Left colon (tissue), 2 donors: ENCODE measurements at regions not wholly inside any gene's neighbourhood (a gene's known extent, or its start where the extent isn't known, plus 50 kb on each side); places are given as distances from the start of the nearest gene placed in this dataset.

Experiments
- ATAC-seq: fragments of 200-7000 bp; cut with Tn5 transposase; one replicate; pipeline ENCODE4 v1.9.1; 2020; ENCODE audit warnings: mild to moderate bottlenecking, moderate library complexity
- DNase-seq, 2 donors: peaks; one replicate each; pipeline ENCODE4 v3.0.0-alpha.2; 2020
- intact Hi-C, 2 donors: fragments of 100-400 bp; cut with DNase I in 1 of 2; cut with micrococcal nuclease in 1 of 2; formaldehyde crosslinking; loops; one replicate each; pipeline versions ENCODE4 v1.11.2 to v1.14.0; 2022; cut with DNase I, micrococcal nuclease
- donor health status: DM: no; HTN: no; CAD: no.
- donor health status: DM: yes; HTN: yes; CAD: no.

DNA sequence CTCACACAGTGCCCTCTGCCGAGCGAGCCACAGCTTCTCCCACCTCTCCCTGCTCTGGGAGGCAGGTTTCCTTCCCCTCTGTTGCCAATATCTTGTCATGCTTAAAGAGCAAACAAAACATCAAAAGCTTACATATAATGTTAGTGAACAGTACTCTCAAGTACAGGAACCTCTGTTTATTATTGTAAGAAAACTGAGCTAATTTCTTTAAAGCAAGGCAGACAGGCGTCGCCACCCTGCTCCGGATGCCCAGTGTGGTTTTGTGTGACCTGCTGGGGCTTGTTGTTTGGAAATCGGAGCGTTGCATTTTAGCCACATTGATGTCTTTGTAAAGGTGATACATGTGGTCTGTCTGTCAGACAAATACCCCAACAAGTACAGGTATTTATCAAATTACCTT, 401.4 kb upstream of the IRX1 start:
- DNase-seq, result no peak
- ATAC-seq, result no peak
- intact Hi-C loops, result no loop called here

- intact Hi-C loops, result no loop called here
- no peak for ATAC-seq
Observed at GRCh38 chr5:3191585-3191984, 404.0 kb upstream of the IRX1 start.

GRCh38 chr5:3190930-3191329, 404.7 kb upstream of the IRX1 start:
- DNase-seq, result no peak
- intact Hi-C loops, result no loop called here
- ATAC-seq, result no peak

More at GRCh38 chr5:3191585-3191984, 404.0 kb upstream of the IRX1 start:
- DNase-seq, result no peak

DNA sequence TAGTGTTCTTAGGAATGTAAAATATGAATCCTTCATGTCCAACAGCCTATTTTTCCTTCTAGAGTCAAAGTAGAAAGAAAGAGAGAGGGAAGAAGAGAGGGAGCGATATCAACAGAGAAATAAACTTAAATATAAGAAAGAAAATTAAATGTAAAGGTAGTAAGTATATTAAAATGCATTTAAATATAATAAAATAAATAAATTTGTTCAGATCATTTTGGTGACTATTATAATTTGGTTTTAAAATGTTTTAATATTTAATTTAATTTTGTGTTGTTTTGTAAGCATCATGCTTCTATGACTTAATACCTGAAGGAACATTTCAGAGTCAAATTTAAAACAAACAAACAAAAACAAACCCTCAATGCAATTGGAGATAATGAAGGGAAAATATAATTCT, 405.2 kb upstream of the IRX1 start:
- intact Hi-C loops, result no loop called here
- no peak for ATAC-seq
- no peak for DNase-seq

GRCh38 chr5:3187771-3188425, 407.7 kb upstream of the IRX1 start:
- no peak for ATAC-seq
- intact Hi-C loops, result no loop called here
- DNase-seq, result no peak

DNA sequence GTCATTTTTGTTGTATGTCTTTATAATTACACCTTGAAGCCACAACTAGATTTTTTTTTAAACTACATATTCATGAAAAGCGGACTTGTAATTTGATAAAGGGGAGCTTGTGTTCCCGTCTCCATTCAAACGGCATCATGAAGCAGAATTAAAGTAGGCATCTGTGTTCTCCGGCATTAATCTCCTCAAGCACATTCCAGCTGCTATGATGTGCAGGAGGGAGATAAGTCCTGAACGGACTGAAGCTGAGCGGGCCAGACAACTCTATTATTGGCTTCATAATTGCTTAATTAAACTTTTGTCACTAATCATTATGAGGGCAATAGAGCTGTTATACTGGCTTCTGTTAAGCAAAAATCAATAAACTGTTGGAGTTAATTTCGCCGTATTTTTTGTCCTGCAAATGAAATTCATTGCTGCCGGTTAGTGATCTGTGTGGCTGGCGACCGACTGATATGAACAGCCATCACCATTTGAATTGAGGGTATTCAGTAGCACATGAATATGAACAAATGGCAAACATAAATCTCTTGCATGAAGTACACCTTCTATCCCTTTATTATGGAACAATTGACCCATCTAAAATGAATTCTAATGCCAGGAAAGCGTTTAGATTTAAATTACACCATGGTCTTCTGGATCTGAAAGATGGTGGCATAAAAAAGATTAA, 408.8 kb upstream of the IRX1 start:
- intact Hi-C loops, result no loop called here
- no peak for ATAC-seq
- no peak for DNase-seq

- ATAC-seq, result no peak
- DNase-seq, result no peak
- intact Hi-C loops, result no loop called here
Observed at GRCh38 chr5:3186156-3186555, 409.5 kb upstream of the IRX1 start.

GRCh38 chr5:3185488-3185887, 410.1 kb upstream of the IRX1 start:
- intact Hi-C loops, result no loop called here
- ATAC-seq, result no peak
- DNase-seq, result no peak

DNA sequence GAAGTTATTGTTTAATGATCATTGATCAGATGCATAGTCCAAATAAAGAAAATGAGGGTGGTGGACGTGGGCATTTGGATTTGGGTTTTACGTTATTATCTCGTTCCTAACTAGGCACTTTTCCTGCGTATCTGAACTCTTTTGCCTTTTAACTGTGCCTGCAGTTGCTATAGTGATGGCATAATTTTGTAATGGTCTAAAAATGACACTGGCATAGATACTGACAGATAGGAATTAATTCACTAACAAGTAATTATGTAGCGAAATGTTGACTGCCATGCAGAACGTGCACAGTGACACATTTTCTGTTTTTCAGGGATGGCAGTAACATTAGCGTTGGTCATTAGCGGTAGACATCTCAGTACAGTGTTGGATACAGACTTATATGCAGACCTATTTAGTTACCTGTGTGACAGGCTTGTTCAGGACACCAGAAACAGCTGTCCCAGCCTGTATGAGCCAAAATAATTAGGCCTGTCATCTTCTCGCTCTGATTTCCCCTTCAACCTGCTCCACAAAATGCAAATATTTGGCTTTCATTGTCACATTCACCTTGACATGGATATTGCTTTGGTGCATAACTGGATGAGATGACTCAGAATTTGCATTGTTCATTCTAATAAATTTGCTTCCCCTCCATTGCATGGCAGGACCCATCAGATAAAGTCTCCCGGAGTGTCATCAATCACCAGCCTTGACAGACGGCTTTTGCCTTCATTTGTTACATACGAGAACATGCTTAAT, 413.3 kb upstream of the IRX1 start:
- intact Hi-C loops, result no loop called here
- DNase-seq, result no peak
- ATAC-seq, result no peak

GRCh38 chr5:3181671-3182070, 414.0 kb upstream of the IRX1 start:
- ATAC-seq (no peak), DNase-seq (no peak)
- intact Hi-C loops, result no loop called here

GRCh38 chr5:3180636-3181035, 415.0 kb upstream of the IRX1 start:
- DNase-seq (no peak), ATAC-seq (no peak)
- intact Hi-C loops, result no loop called here

DNA sequence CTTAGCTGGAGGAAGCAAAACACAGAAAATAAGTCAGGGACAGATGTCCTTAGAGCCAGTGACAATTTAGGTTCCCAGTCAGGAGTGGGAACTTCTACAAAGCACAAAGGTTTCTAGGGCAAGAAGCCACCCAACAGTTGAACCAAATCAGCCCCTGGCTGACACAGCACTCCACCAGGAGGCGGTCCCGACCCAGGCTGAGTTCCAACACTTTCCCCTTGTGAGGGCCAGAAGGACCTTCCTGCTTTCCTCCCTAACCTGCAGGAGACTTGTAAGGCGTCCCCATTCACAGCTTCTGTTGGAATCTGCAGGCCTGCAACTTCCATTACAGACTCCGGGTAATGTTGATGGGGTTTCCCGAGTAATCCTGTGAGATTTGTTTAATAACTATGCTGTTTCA, 416.4 kb upstream of the IRX1 start:
- DNase-seq, result no peak
- ATAC-seq, result no peak
- intact Hi-C loops, result no loop called here

DNA sequence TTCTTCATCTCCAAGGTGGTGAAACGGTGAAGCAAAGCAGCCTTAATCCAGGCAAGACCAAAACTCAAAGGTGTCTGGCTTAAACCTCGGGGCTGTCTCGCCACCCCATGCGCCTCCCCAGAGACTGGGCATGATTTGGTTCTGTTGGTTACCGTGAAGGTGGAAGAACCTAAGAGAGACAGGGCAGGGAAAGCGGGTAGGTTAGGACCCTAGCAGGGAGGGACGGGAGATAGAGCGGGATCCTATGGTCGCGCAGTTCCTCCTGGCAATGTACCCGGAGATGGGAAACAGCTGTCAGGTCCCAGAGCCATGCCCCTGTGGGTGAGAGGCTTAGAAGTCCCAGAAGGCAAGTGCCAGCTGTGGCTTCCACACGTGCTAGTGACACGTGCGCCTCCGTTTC, 418.3 kb upstream of the IRX1 start:
- intact Hi-C loops, result no loop called here
- DNase-seq (no peak), ATAC-seq (no peak)

DNA sequence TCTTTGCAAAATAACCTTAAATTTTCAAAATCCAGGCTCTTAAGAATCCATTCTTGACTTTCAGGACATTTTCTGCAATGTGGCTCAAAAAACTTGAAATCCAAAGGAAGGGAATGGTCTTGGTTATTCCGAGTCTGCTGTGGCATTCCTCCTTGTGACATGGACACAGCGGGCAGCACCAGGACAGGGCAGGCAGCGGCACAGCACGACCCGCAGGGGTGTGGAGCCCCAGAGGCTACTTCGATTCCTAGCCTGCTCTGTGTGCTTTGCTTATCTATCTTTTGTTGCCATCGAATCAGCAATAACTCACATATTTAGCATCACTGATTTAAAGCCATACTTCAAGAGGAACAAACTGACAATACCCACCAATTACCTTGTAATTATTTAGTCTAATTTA, 420.2 kb upstream of the IRX1 start:
- ATAC-seq (no peak), DNase-seq (no peak)
- intact Hi-C loops, result no loop called here

GRCh38 chr5:3167473-3167872, 416.0 kb upstream of the IRX2 start:
- no peak for ATAC-seq
- intact Hi-C loops, result no loop called here
- no peak for DNase-seq

GRCh38 chr5:3163626-3164025, 412.1 kb upstream of the IRX2 start:
- ATAC-seq (no peak), DNase-seq (no peak)
- intact Hi-C loops, result no loop called here

DNA sequence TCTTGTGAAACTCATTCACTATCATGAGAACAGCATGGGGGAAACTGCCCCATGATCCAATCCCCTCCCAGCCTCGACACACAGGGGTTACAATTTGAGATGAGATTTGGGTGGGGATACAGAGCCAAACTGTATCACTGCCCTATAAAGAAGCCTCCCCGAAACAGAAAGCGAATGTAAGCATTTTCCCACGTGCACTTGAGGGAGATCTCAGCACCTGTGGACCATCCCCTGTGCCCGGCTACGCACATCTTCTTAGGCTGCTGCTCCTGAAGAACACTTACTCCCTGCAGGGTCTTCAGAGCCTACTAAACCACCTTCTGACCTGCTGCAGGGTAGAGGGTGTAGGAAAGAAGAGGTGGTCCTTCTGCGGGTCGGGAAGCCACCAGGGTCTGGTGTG, 410.2 kb upstream of the IRX2 start:
- ATAC-seq (no peak), DNase-seq (no peak)
- intact Hi-C loops, result no loop called here

- ATAC-seq, result no peak
- DNase-seq, result no peak
- intact Hi-C loops, result no loop called here
Observed at GRCh38 chr5:3157214-3157613, 405.7 kb upstream of the IRX2 start.

DNA sequence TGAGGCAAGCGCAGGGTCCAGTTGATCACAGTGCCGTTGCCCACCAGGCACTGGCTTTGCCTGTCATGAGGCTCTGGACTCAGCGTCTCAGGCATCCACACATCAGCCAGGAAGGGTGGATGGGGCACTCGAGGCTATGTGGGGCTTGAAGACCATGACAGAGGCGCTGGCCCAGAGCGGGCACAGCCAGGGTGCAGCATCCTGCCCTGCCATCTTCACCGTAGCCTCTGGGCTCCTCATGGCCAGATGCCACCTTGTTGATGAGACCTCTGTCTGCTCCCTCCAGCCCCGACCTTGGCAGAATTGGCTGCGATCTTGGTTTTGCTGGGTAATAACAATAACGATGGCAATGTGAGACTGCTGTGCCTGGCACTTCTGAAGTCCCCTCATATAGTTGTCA, 404.2 kb upstream of the IRX2 start:
- ATAC-seq (no peak), DNase-seq (no peak)
- intact Hi-C loops, result no loop called here

- intact Hi-C loops, result no loop called here
- DNase-seq (no peak), ATAC-seq (no peak)
Observed at GRCh38 chr5:3155046-3155445, 403.6 kb upstream of the IRX2 start.
